ENCODE measurements at regions not wholly inside any gene's neighbourhood (a gene's known extent, or its start where the extent isn't known, plus 50 kb on each side); places are given as distances from the start of the nearest gene placed in this dataset.

DNA sequence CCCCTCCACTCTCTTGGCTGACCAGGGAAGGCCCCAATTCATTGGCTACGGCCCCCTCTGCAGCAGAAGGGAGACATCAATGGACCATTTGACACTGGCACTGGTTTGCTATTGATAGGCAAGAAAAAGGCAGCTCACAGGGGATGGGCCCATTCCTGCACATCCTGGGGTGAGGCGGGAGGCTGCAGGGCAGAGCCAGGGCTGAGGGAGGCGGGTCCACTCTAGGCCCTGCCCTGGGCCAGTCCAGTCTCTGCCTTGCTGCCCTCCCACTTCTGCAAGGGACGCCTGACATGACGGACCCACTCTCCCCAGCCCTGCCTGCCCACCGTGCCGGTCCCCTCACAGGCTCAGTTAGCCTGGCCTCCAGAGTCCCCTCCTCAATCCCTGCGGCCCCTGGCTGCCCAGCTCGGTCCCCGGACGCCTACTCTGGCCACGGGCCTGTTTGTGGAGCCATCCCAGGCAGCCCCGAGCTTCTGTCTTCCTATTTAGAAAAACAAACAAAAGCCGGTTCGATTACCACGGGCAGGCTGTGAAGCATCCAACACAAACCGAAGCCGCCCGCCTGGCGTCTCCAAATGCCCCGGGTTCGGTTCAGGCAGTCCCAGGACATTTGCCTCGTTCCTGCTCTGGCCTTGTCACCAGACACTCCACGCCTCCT, 160.7 kb downstream of the IRX5 start:
- intact Hi-C loops (cut with DNase I) = no loop called here
- no peak for ATAC-seq
- DNase-seq (ENCODE audit: missing footprints) = no peak

GRCh38 chr16:55091871-55092230, 161.2 kb downstream of the IRX5 start:
- intact Hi-C loops (cut with DNase I) = no loop called here
- DNase-seq (ENCODE audit: missing footprints) = no peak
- no peak for ATAC-seq

DNA sequence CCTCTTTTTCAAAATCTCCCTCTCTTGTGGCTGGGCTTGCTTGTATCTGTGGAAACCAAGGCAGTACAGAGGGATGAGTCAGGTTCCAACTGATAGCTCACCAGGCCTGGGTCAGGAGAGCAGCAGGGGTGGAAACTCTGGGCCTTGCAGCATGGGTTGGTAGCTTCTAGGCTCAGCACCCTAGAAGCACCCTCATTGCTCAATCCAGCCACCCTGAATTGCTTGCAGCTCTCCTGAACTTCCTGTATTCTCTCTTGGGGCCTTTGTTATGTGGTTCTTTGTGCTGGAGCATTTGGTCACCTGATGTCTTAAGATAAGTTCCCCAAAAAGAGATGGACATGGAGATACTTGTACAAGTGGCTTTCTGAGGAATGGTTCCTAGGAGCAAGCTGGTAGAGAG, 169.4 kb downstream of the IRX5 start:
- intact Hi-C loops (cut with DNase I) = no loop called here
- DNase-seq (ENCODE audit: missing footprints) = no peak
- no peak for ATAC-seq

GRCh38 chr16:55101026-55101425, 170.4 kb downstream of the IRX5 start:
- intact Hi-C loops (cut with DNase I) = no loop called here
- DNase-seq (ENCODE audit: missing footprints) = no peak
- no peak for ATAC-seq

GRCh38 chr16:55102077-55102476, 171.4 kb downstream of the IRX5 start:
- ATAC-seq = no peak
- no peak for DNase-seq (ENCODE audit: missing footprints)
- intact Hi-C loops (cut with DNase I) = no loop called here

GRCh38 chr16:55102531-55102930, 171.9 kb downstream of the IRX5 start:
- intact Hi-C loops (cut with DNase I) = no loop called here
- ATAC-seq = no peak

DNA sequence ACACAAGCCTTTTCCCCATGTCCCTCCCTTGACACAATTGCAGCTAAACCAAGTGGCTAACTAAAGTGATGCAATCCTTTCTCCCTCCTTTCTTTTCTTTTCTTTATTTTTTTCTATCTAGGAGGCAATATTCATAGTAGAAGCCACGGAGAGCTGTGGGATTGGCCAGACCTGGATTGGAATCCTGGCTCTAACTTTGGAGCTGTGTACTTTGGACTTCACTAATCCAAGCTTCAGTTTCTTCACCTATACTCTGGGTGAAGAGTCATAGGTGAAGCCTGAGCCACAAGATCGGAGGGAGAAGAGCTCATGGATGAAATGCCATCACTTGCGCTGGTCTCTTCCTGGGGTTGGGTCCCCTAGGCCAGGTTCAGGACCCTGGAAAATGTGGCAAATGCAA, 177.2 kb downstream of the IRX5 start:
- no peak for DNase-seq (ENCODE audit: missing footprints)
- intact Hi-C loops (cut with DNase I) = no loop called here
- no peak for ATAC-seq

More at GRCh38 chr16:55102531-55102930, 171.9 kb downstream of the IRX5 start:
- no peak for DNase-seq (ENCODE audit: missing footprints)

DNA sequence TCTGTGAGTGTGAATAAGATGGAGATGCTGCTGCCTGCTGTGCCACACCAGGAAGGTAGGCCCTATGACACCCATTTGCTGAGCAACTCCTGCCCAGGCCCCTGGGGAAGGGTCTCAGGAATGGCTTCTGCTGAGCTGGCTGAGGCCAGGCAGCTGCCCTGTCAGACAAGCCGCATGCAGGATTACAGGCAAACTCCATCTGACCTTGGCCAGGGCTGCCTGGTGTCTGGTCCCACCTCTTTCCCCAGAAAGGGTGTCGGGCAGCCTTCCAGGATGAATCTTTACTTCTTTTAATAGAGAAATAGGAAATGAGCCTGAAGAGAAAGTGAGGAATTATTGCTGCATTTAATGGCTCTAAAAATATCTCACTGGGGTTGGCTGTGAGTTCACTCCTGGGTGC, 182.5 kb downstream of the IRX5 start:
- intact Hi-C loops (cut with DNase I) = no loop called here
- no peak for ATAC-seq
- no peak for DNase-seq (ENCODE audit: missing footprints)

GRCh38 chr16:55115506-55115905, 184.8 kb downstream of the IRX5 start:
- no peak for DNase-seq (ENCODE audit: missing footprints)
- ATAC-seq = no peak
- intact Hi-C loops (cut with DNase I) = no loop called here

DNA sequence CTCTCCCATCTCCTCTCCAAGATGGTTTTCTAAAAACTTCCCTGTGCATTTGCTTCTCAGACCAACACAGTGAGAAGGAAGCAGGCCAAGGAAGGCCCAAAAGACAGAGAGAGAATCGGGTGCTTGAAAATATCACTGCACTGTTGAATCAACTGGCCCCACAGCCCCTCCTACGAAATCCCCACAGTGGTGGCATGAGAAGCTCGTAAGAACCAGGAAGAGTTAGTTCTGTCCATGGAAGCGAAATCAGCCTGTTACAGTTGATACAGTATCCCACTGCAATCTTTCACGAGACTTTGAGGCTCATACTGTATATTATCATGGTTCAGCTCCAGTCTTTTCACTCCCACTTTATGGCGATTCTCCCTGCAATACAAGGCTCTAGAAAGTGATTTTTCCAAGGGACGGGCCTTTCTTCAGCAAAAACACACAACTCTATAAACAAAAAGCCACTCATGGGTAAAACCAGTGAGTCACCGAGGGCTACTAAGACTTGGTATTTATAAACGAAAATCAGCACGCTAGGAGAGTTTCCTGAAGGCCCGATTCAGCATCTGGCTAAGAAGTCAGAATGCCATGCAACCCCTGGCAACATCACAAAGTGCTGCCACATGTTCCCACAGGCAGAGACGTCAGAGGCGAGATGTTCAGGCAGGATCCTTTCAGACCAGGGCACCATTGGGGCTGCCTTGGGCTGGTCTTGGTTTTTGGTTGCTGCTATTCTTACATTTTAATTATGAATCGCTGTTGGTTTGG, 185.7 kb downstream of the IRX5 start:
- no peak for DNase-seq (ENCODE audit: missing footprints)
- intact Hi-C loops (cut with DNase I) = no loop called here
- no peak for ATAC-seq

DNA sequence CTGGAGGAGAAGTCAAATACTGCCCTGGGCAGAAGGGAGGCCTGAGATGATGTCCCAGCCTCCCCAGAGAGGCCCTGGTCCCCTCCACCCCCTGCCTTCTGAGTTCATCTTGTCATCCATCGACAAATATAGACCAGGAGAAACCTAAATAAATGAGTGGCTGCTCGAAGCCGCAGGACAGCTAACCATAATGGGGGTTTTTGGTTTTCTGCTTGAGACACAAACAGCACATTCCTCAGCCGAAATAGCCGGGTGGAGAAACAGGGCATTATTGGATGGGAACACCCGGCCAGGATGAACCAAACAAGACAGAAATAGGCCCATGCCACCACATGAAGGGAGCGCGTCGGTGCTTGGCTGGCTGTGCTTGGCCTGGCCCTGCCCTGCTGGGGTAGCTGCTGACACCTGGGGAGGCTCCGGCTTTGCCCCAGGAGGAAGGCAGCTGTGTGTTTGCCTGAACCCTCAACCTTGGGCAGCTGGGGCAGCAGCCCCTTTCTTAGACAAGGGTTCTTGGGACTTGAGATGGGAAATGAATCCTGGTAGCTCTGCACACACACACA, 188.1 kb downstream of the IRX5 start:
- ATAC-seq = no peak
- intact Hi-C loops (cut with DNase I) = no loop called here
- DNase-seq (ENCODE audit: missing footprints) = no peak

DNA sequence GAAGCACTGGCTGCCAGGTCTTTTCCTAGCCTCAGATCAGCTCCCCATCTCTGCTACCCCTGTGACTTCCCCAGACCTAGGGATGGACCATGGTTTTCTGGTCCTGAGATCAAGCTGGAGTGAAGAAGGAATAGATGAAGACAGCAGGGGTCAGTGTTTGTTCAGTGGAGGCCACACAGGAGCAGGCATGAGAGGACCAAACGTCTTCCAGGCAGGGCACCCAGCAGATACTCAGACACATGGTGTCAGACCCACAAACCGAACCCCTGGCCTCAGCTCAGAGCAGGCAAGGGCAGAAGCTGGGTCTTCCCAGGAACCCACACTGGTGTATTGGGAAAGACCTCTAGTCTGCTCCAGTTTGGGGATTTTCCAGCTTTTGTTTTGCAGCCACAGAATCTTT, 189.7 kb downstream of the IRX5 start:
- ATAC-seq (no peak), DNase-seq (ENCODE audit: missing footprints) (no peak)
- intact Hi-C loops (cut with DNase I) = no loop called here

GRCh38 chr16:55120826-55121225, 190.2 kb downstream of the IRX5 start:
- intact Hi-C loops (cut with DNase I) = no loop called here
- DNase-seq (ENCODE audit: missing footprints) = no peak
- no peak for ATAC-seq

GRCh38 chr16:55123652-55124051, 193.0 kb downstream of the IRX5 start:
- intact Hi-C loops (cut with DNase I) = no loop called here
- DNase-seq (ENCODE audit: missing footprints) = no peak
- no peak for ATAC-seq

DNA sequence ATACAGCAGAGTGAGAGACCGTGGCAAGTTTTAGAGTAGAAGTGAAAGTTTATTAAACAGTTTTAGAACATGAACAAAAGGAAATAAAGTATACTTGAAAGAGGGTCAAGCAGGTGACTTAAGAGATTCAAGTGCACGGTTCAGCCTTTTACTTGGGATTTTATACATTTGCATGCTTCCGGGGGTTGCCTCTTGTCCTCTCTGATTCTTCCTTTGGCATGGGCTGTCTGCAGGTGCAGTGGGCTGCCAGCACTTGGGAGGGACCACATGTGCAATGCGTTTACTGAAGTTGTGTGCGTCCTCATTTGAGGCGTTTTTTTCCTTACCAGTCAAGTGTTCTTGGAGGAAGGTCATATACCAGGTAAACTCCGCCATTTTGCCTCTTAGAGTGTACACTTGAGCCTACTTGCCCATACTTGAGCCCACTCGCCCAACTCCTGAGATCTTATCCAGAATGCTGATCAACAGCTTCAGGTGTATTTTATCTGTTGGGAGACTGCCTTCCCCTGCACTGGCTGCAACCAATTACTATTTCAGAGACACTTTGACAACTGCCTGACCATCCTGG, 195.2 kb downstream of the IRX5 start:
- DNase-seq (ENCODE audit: missing footprints) (no peak), ATAC-seq (no peak)
- intact Hi-C loops (cut with DNase I) = no loop called here

DNA sequence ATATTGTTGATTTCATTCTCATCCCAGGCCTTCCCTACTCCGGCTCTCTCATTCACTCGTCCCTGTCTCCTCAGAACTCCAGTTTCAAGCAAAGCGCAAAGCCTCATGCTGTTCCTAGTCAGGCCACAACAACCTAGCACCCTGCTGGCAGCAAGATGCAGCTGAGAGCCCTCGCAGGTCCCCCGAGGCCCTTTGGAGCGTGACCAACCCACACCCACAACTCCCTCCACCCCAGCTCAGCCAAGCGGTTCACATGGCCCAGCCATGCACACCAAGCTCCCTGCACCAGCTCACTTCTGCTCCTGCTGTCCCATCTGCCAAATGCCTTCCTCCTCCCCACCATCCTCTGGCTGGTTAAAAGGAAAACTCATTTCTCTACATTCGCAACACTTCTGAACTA, 195.8 kb downstream of the IRX5 start:
- DNase-seq (ENCODE audit: missing footprints) (no peak), ATAC-seq (no peak)
- intact Hi-C loops (cut with DNase I) = no loop called here

- intact Hi-C loops (cut with DNase I) = no loop called here
- ATAC-seq (no peak), DNase-seq (ENCODE audit: missing footprints) (no peak)
Observed at GRCh38 chr16:55130456-55130855, 193.5 kb upstream of the IRX6 start.

DNA sequence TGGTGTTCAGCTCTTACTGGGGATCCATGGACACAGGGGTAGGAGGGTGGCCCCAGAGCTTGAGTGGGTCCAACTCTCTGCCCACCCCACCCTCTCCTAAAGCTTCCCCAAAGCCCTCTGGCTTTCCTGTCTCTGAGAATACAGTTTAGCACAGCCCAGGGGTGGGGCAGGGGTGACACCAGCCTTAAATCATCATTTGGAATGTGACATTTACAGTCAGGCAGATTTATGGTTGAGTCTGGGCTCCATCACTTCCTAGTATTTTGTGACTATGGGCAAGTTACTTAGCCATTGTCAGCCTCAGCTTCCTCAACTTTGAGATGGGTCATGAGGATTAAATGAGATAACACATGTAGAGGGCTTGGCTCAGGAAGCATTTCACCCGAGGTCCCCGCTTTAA, 193.1 kb upstream of the IRX6 start:
- DNase-seq (ENCODE audit: missing footprints) = no peak
- no peak for ATAC-seq
- intact Hi-C loops (cut with DNase I) = no loop called here

- no peak for DNase-seq (ENCODE audit: missing footprints)
- intact Hi-C loops (cut with DNase I) = no loop called here
Observed at GRCh38 chr16:55133654-55134053, 190.3 kb upstream of the IRX6 start.

More at GRCh38 chr16:55133654-55134053, 190.3 kb upstream of the IRX6 start:
- ATAC-seq = no peak
